CD14-positive monocyte (primary cell): ENCODE measurements at regions not wholly inside any gene's neighbourhood (a gene's known extent, or its start where the extent isn't known, plus 50 kb on each side); places are given as distances from the start of the nearest gene placed in this dataset.

Experiments
- DNase-seq, 3 donors: peaks; one replicate each; pipeline ENCODE4 v3.0.0-alpha.2; 2011 to 2022
- H2AFZ ChIP-seq: 2 replicates; pipeline ENCODE4 v1.6.0; 2012; ENCODE audit warnings: mild to moderate bottlenecking, low read depth, low read length, inconsistent platforms; ENCODE audit not compliant: insufficient read depth, poor library complexity, severe bottlenecking
- H3K27ac ChIP-seq, 2 donors: 1 replicate in 1 of 2; 2 replicates in 1 of 2; pipeline ENCODE4 v1.5.1; 2012 to 2013; ENCODE audit warnings: low read length in 2 of 2, control low read depth in 1 of 2, inconsistent platforms in 1 of 2, low read depth in 1 of 2, mild to moderate bottlenecking in 1 of 2
- H3K27me3 ChIP-seq, 2 donors: one replicate each; pipeline versions ENCODE4 v1.6.0 to v1.6.1; 2011 to 2013; ENCODE audit warnings: low read length in 2 of 2; ENCODE audit not compliant: control insufficient read depth in 2 of 2, insufficient read depth in 2 of 2
- H3K36me3 ChIP-seq, 2 donors: replicated peaks in 1 of 2; 1 replicate in 1 of 2; 2 replicates in 1 of 2; pipeline versions ENCODE4 v1.5.1 to v1.6.1; 2012 to 2013; ENCODE audit warnings: low read length in 2 of 2, control low read depth in 1 of 2, inconsistent platforms in 1 of 2, mild to moderate bottlenecking in 1 of 2; ENCODE audit not compliant: insufficient read depth in 2 of 2, control insufficient read depth in 1 of 2
- H3K4me1 ChIP-seq, 2 donors: 1 replicate in 1 of 2; 2 replicates in 1 of 2; pipeline versions ENCODE4 v1.5.1 to v1.6.1; 2012 to 2013; ENCODE audit warnings: low read length in 2 of 2, control low read depth in 1 of 2, inconsistent platforms in 1 of 2, mild to moderate bottlenecking in 1 of 2, moderate library complexity in 1 of 2; ENCODE audit not compliant: insufficient read depth in 2 of 2, control insufficient read depth in 1 of 2
- H3K4me2 ChIP-seq: replicated peaks from 2 replicates; pipeline ENCODE3; 2012; ENCODE audit warnings: low read length, moderate library complexity, mild to moderate bottlenecking; ENCODE audit not compliant: poor library complexity, severe bottlenecking; ENCODE audit errors: extremely low read depth
- H3K4me3 ChIP-seq, 3 experiments: fragments of 200-600 bp in 1 of 3; sonication (generic) in 1 of 3; replicated peaks in 1 of 3; 1 replicate in 2 of 3; 2 replicates in 1 of 3; pipeline ENCODE4 v1.5.1; 2011 to 2013; ENCODE audit warnings: low read length in 3 of 3, mild to moderate bottlenecking in 3 of 3, control low read depth in 2 of 3, low read depth in 2 of 3, inconsistent platforms in 1 of 3, moderate library complexity in 1 of 3
- H3K79me2 ChIP-seq: 2 replicates; pipeline ENCODE4 v1.6.0; 2012; ENCODE audit warnings: mild to moderate bottlenecking, control low read depth, inconsistent platforms, low read length, moderate library complexity; ENCODE audit not compliant: insufficient read depth
- H3K9ac ChIP-seq: 2 replicates; pipeline ENCODE4 v1.6.0; 2017; ENCODE audit warnings: low read length, mild to moderate bottlenecking; ENCODE audit not compliant: insufficient read depth, poor library complexity, severe bottlenecking
- H3K9me3 ChIP-seq, 2 donors: replicated peaks in 1 of 2; 1 replicate in 1 of 2; 2 replicates in 1 of 2; pipeline versions ENCODE4 v1.5.1 to v1.6.1; 2012 to 2013; ENCODE audit warnings: low read length in 2 of 2, control low read depth in 1 of 2; ENCODE audit not compliant: control insufficient read depth in 1 of 2, insufficient read depth in 1 of 2
- H4K20me1 ChIP-seq: 2 replicates; pipeline ENCODE4 v1.6.0; 2012; ENCODE audit warnings: mild to moderate bottlenecking, low read length, control low read depth, moderate library complexity; ENCODE audit not compliant: insufficient read depth
- H3K27ac Mint-ChIP-seq, 7 donors: one replicate each; pipeline ENCODE4 v1.8.0; 2020; ENCODE audit warnings: mild to moderate bottlenecking in 7 of 7, mixed read lengths in 7 of 7, moderate library complexity in 6 of 7, inconsistent platforms in 2 of 7
- H3K27me3 Mint-ChIP-seq, 3 donors: one replicate each; pipeline ENCODE4 v1.8.0; 2021 to 2022; ENCODE audit warnings: low read depth in 3 of 3, mild to moderate bottlenecking in 3 of 3, mixed read lengths in 3 of 3, moderate library complexity in 3 of 3, inconsistent platforms in 1 of 3
- H3K36me3 Mint-ChIP-seq, 2 donors: one replicate each; pipeline ENCODE4 v1.8.0; 2020; ENCODE audit warnings: mixed read lengths in 2 of 2, inconsistent platforms in 1 of 2, mild to moderate bottlenecking in 1 of 2
- H3K4me1 Mint-ChIP-seq: one replicate; pipeline ENCODE4 v1.8.0; 2020; ENCODE audit warnings: mild to moderate bottlenecking, mixed read lengths
- H3K4me3 Mint-ChIP-seq, 2 donors: one replicate each; pipeline ENCODE4 v1.8.0; 2020; ENCODE audit warnings: mild to moderate bottlenecking in 2 of 2, mixed read lengths in 2 of 2, moderate library complexity in 1 of 2
- H3K9me3 Mint-ChIP-seq, 7 donors: one replicate each; pipeline ENCODE4 v1.8.0; 2020 to 2022; ENCODE audit warnings: mixed read lengths in 7 of 7, mild to moderate bottlenecking in 6 of 7, moderate library complexity in 6 of 7, inconsistent platforms in 2 of 7
- CTCF ChIP-seq: fragments of 200-600 bp; IDR thresholded peaks from one replicate; pipeline ENCODE4 v1.8.0; 2022; ENCODE audit warnings: antibody characterized with exemption, mild to moderate bottlenecking
- WGBS: methylation state at CpG from one replicate; pipeline ENCODE4 v1.1.5; 2013; ENCODE audit warnings: missing lambda C conversion rate; ENCODE audit not compliant: insufficient coverage; 5-methylcytosine and 5-hydroxymethylcytosine counted together
- intact Hi-C, 2 donors: fragments of 100-400 bp; cut with micrococcal nuclease; formaldehyde crosslinking; loops; one replicate each; pipeline versions ENCODE4 v1.15.0 to v1.15.1; 2023

- WGBS = no CpG with 5 or more reads among the region's 13 CpGs
- Histone ChIP-seq H3K4me1 (no peaks in the 10 kb centered on the region), H3K9me3 (no peaks in the 10 kb centered on the region), H3K79me2 (no peaks in the 10 kb centered on the region), H3K4me3 (no peak overlapping the region), H3K9ac (no peak overlapping the region), H3K4me2 (no peak overlapping the region), H4K20me1 (no peaks in the 10 kb centered on the region), H3K27ac (no peak overlapping the region), H2AFZ (no peak overlapping the region), H3K36me3 (no peaks in the 10 kb centered on the region), H3K27me3 (no peaks in the 10 kb centered on the region)
- no peaks in the 10 kb centered on the region for H3K4me1 Mint-ChIP-seq
- no peaks in the 10 kb centered on the region for H3K36me3 Mint-ChIP-seq
- H3K27ac Mint-ChIP-seq = no peak overlapping the region
- no peak for DNase-seq
- H3K27me3 Mint-ChIP-seq = peaks cover 0 to 1% (median 0%) of the 10 kb centered on the region in 3 donors
- H3K4me3 Mint-ChIP-seq = no peak overlapping the region
- no peak for TF ChIP-seq CTCF
- H3K9me3 Mint-ChIP-seq = peaks cover 0 to 8% (median 0%) of the 10 kb centered on the region in 7 donors
- intact Hi-C loops = no loop called here
Measured at GRCh38 chr2:220064111-220065030, 436.9 kb downstream of the SLC4A3 start.

GRCh38 chr2:220065581-220065980, 438.2 kb downstream of the SLC4A3 start:
- peaks cover 0 to 3% (median 0%) of the 10 kb centered on the region in 7 donors for H3K9me3 Mint-ChIP-seq
- no CpG with 5 or more reads among the region's 2 CpGs for WGBS
- Histone ChIP-seq H3K4me1 (no peaks in the 10 kb centered on the region), H3K9ac (no peak overlapping the region), H4K20me1 (no peaks in the 10 kb centered on the region), H3K9me3 (no peaks in the 10 kb centered on the region), H3K36me3 (no peaks in the 10 kb centered on the region), H2AFZ (no peak overlapping the region), H3K27me3 (no peaks in the 10 kb centered on the region), H3K79me2 (no peaks in the 10 kb centered on the region), H3K27ac (no peak overlapping the region), H3K4me3 (no peak overlapping the region), H3K4me2 (no peak overlapping the region)
- H3K27me3 Mint-ChIP-seq = no peaks in the 10 kb centered on the region
- H3K4me3 Mint-ChIP-seq = no peak overlapping the region
- intact Hi-C loops = no loop called here
- no peaks in the 10 kb centered on the region for H3K4me1 Mint-ChIP-seq
- H3K36me3 Mint-ChIP-seq = no peaks in the 10 kb centered on the region
- no peak overlapping the region for H3K27ac Mint-ChIP-seq
- no peak for DNase-seq
- no peak for TF ChIP-seq CTCF
